Stomach (tissue), 4 donors: ENCODE measurements at regions not wholly inside any gene's neighbourhood (a gene's known extent, or its start where the extent isn't known, plus 50 kb on each side); places are given as distances from the start of the nearest gene placed in this dataset.

Source experiments
- EP300 ChIP-seq: sonication (generic); formaldehyde crosslinking; IDR thresholded peaks from one replicate; pipeline ENCODE4 v1.6.1; 2017; ENCODE audit warnings: antibody characterized with exemption
- POLR2A ChIP-seq, 4 donors: fragments of 450-650 bp; IDR thresholded peaks; one replicate each; pipeline ENCODE4 v1.6.1; 2016; ENCODE audit warnings: antibody characterized with exemption in 4 of 4, control low read depth in 2 of 4, mild to moderate bottlenecking in 1 of 4, moderate library complexity in 1 of 4
- POLR2AphosphoS5 ChIP-seq, 3 donors: sonication (generic); formaldehyde crosslinking; IDR thresholded peaks; one replicate each; pipeline ENCODE4 v1.6.1; 2016; ENCODE audit warnings: antibody characterized with exemption in 3 of 3
- TF ChIP-seq, protein P1 (sequence below), 7 experiments: fragments of 450-650 bp in 4 of 7; fragments of 200-600 bp in 3 of 7; sonication (generic) in 3 of 7; IDR thresholded peaks; one replicate each; pipeline ENCODE4 v1.5.1; 2016 to 2019; ENCODE audit warnings: antibody characterized with exemption in 7 of 7, control low read depth in 2 of 7, mild to moderate bottlenecking in 1 of 7

DNA sequence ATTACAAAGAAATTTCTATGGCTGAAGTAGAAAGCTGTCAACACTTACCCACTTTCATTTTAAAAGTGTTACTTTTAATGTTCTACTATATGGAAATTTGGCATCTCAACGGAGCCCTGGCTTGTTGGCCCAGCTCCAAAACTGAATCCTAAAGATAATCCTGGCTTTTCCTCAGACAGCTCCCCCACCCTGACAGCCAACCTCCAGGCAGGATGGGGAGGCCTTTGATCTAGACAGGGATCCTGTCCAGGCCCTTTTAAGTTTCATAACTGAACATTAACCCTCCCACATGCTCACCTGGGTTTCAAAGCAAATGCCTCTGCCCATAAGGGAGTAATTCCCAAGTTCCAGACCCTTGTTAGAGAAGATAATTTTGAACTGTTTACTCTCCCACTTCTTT, 99.3 kb upstream of the RALGPS2 start:
- TF ChIP-seq, protein P1, sequence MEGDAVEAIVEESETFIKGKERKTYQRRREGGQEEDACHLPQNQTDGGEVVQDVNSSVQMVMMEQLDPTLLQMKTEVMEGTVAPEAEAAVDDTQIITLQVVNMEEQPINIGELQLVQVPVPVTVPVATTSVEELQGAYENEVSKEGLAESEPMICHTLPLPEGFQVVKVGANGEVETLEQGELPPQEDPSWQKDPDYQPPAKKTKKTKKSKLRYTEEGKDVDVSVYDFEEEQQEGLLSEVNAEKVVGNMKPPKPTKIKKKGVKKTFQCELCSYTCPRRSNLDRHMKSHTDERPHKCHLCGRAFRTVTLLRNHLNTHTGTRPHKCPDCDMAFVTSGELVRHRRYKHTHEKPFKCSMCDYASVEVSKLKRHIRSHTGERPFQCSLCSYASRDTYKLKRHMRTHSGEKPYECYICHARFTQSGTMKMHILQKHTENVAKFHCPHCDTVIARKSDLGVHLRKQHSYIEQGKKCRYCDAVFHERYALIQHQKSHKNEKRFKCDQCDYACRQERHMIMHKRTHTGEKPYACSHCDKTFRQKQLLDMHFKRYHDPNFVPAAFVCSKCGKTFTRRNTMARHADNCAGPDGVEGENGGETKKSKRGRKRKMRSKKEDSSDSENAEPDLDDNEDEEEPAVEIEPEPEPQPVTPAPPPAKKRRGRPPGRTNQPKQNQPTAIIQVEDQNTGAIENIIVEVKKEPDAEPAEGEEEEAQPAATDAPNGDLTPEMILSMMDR (IDR thresholded peaks at IDR 0.05) = no peak
- no peak for TF ChIP-seq EP300
- TF ChIP-seq POLR2A (IDR thresholded peaks at IDR 0.05) = no peak
- no peak for TF ChIP-seq POLR2AphosphoS5 (IDR thresholded peaks at IDR 0.05)
